SJSA1 (cell line): ENCODE measurements at regions not wholly inside any gene's neighbourhood (a gene's known extent, or its start where the extent isn't known, plus 50 kb on each side); places are given as distances from the start of the nearest gene placed in this dataset.

Experiments used
- DNase-seq, 2 experiments: peaks; one replicate each; pipeline ENCODE4 v3.0.0-alpha.2; 2015 to 2020; ENCODE audit warnings: low spot score in 2 of 2, low read depth in 1 of 2
- H3K27ac ChIP-seq: fragments of 250-450 bp; sonication (Bioruptor Pico); 2 replicates; pipeline ENCODE4 v1.5.1; 2020; ENCODE audit warnings: mild to moderate bottlenecking, moderate library complexity
- H3K27me3 ChIP-seq: fragments of 250-450 bp; sonication (Bioruptor Pico); replicated peaks from 2 replicates; pipeline ENCODE4 v1.5.1; 2020; ENCODE audit warnings: mild to moderate bottlenecking, moderate library complexity
- H3K36me3 ChIP-seq: fragments of 250-450 bp; sonication (Bioruptor Pico); 2 replicates; pipeline ENCODE4 v1.5.1; 2020; ENCODE audit warnings: mild to moderate bottlenecking
- H3K4me1 ChIP-seq: fragments of 250-450 bp; sonication (Bioruptor Pico); replicated peaks from 2 replicates; pipeline ENCODE4 v1.6.1; 2021; ENCODE audit warnings: mild to moderate bottlenecking
- H3K4me3 ChIP-seq: fragments of 250-450 bp; sonication (Bioruptor Pico); 2 replicates; pipeline ENCODE4 v1.5.1; 2020; ENCODE audit warnings: mild to moderate bottlenecking
- H3K9me3 ChIP-seq: fragments of 250-450 bp; sonication (Bioruptor Pico); replicated peaks from 2 replicates; pipeline ENCODE4 v1.5.1; 2020; ENCODE audit warnings: mild to moderate bottlenecking

- no peak overlapping the region for H3K4me3 ChIP-seq
- peak in 1 of 2 experiments; percentile 4 for DNase-seq
These were observed 370.1 kb downstream of the ZFHX3 start for GRCh38 chr16:72677662-72678447.

GRCh38 chr16:72673118-72673517 is 374.8 kb downstream of the ZFHX3 start:
- Histone ChIP-seq H3K27me3 (no peaks in the 10 kb centered on the region), H3K4me1 (no peaks in the 10 kb centered on the region), H3K9me3 (peaks cover 5% of the 10 kb centered on the region), H3K36me3 (no peaks in the 10 kb centered on the region), H3K27ac (no peak overlapping the region), H3K4me3 (no peak overlapping the region)
- DNase-seq, result peak in 1 of 2 experiments; percentile 5

More at GRCh38 chr16:72677662-72678447, 370.1 kb downstream of the ZFHX3 start:
- H3K4me1 ChIP-seq, result no peaks in the 10 kb centered on the region
- H3K9me3 ChIP-seq, result peaks cover 3% of the 10 kb centered on the region
- no peak overlapping the region for H3K27ac ChIP-seq
- H3K36me3 ChIP-seq, result no peaks in the 10 kb centered on the region
- no peaks in the 10 kb centered on the region for H3K27me3 ChIP-seq

- Histone ChIP-seq H3K4me1 (no peaks in the 10 kb centered on the region), H3K36me3 (no peaks in the 10 kb centered on the region), H3K27ac (no peak overlapping the region), H3K9me3 (no peaks in the 10 kb centered on the region), H3K4me3 (no peak overlapping the region), H3K27me3 (no peaks in the 10 kb centered on the region)
- no peak for DNase-seq
These were observed 381.7 kb downstream of the ZFHX3 start for GRCh38 chr16:72666267-72666666.

GRCh38 chr16:72665701-72666100 is 382.2 kb downstream of the ZFHX3 start:
- DNase-seq, result peak in 1 of 2 experiments; percentile 17
- Histone ChIP-seq H3K36me3 (no peaks in the 10 kb centered on the region), H3K27ac (peak overlapping the region; percentile 88), H3K27me3 (no peaks in the 10 kb centered on the region), H3K4me3 (peak overlapping the region; percentile 66), H3K4me1 (no peaks in the 10 kb centered on the region), H3K9me3 (no peaks in the 10 kb centered on the region)

- Histone ChIP-seq H3K27ac (peak overlapping the region; percentile 88), H3K4me1 (no peaks in the 10 kb centered on the region), H3K4me3 (peak overlapping the region; percentile 66), H3K9me3 (no peaks in the 10 kb centered on the region), H3K36me3 (no peaks in the 10 kb centered on the region), H3K27me3 (no peaks in the 10 kb centered on the region)
- DNase-seq, result peak; percentile 95 to 98
These were observed 383.2 kb downstream of the ZFHX3 start for GRCh38 chr16:72664509-72665408.

GRCh38 chr16:72664056-72664508 is 383.8 kb downstream of the ZFHX3 start:
- no peaks in the 10 kb centered on the region for H3K27me3 ChIP-seq
- no peaks in the 10 kb centered on the region for H3K4me1 ChIP-seq
- no peaks in the 10 kb centered on the region for H3K36me3 ChIP-seq
- H3K4me3 ChIP-seq, result peak overlapping the region; percentile 66
- peak overlapping the region; percentile 88 for H3K27ac ChIP-seq
- DNase-seq, result peak in 1 of 2 experiments; percentile 4
- no peaks in the 10 kb centered on the region for H3K9me3 ChIP-seq

GRCh38 chr16:72658888-72659717 is 388.8 kb downstream of the ZFHX3 start:
- DNase-seq, result no peak
- Histone ChIP-seq H3K27me3 (no peaks in the 10 kb centered on the region), H3K4me3 (no peak overlapping the region), H3K4me1 (no peaks in the 10 kb centered on the region), H3K9me3 (no peaks in the 10 kb centered on the region), H3K27ac (no peak overlapping the region), H3K36me3 (no peaks in the 10 kb centered on the region)

- no peaks in the 10 kb centered on the region for H3K27me3 ChIP-seq
- H3K4me1 ChIP-seq, result no peaks in the 10 kb centered on the region
- no peaks in the 10 kb centered on the region for H3K36me3 ChIP-seq
- no peak overlapping the region for H3K4me3 ChIP-seq
- H3K9me3 ChIP-seq, result no peaks in the 10 kb centered on the region
- no peak for DNase-seq
- no peak overlapping the region for H3K27ac ChIP-seq
These were observed 390.1 kb downstream of the ZFHX3 start for GRCh38 chr16:72657791-72658190.

GRCh38 chr16:72657164-72657563 is 390.8 kb downstream of the ZFHX3 start:
- no peaks in the 10 kb centered on the region for H3K36me3 ChIP-seq
- DNase-seq, result no peak
- H3K4me1 ChIP-seq, result no peaks in the 10 kb centered on the region
- H3K4me3 ChIP-seq, result no peak overlapping the region
- H3K9me3 ChIP-seq, result 0 out of 2 replicates have a peak, but pooled peaks cover 4% of the 10 kb centered on the region
- no peak overlapping the region for H3K27ac ChIP-seq
- no peaks in the 10 kb centered on the region for H3K27me3 ChIP-seq

- H3K4me3 ChIP-seq, result no peak overlapping the region
- 0 out of 2 replicates have a peak, but pooled peaks cover 4% of the 10 kb centered on the region for H3K9me3 ChIP-seq
- H3K27me3 ChIP-seq, result no peaks in the 10 kb centered on the region
- H3K27ac ChIP-seq, result no peak overlapping the region
- no peak for DNase-seq
- no peaks in the 10 kb centered on the region for H3K36me3 ChIP-seq
- no peaks in the 10 kb centered on the region for H3K4me1 ChIP-seq
These were observed 393.4 kb downstream of the ZFHX3 start for GRCh38 chr16:72654535-72654934.

- H3K27me3 ChIP-seq, result no peaks in the 10 kb centered on the region
- DNase-seq, result no peak
- no peaks in the 10 kb centered on the region for H3K36me3 ChIP-seq
- peaks cover 11% of the 10 kb centered on the region for H3K4me1 ChIP-seq
- 0 out of 2 replicates have a peak, but pooled peaks cover 4% of the 10 kb centered on the region for H3K9me3 ChIP-seq
- H3K27ac ChIP-seq, result no peak overlapping the region
- H3K4me3 ChIP-seq, result no peak overlapping the region
These were observed 398.5 kb downstream of the ZFHX3 start for GRCh38 chr16:72649254-72649944.

- H3K4me1 ChIP-seq, result peaks cover 11% of the 10 kb centered on the region
- H3K36me3 ChIP-seq, result no peaks in the 10 kb centered on the region
- H3K27ac ChIP-seq, result no peak overlapping the region
- no peaks in the 10 kb centered on the region for H3K9me3 ChIP-seq
- no peak overlapping the region for H3K4me3 ChIP-seq
- DNase-seq, result no peak
- H3K27me3 ChIP-seq, result no peaks in the 10 kb centered on the region
These were observed 401.3 kb downstream of the ZFHX3 start for GRCh38 chr16:72646615-72647014.

GRCh38 chr16:72645538-72645937 is 402.4 kb downstream of the ZFHX3 start:
- Histone ChIP-seq H3K4me1 (peaks cover 11% of the 10 kb centered on the region), H3K36me3 (no peaks in the 10 kb centered on the region), H3K4me3 (no peak overlapping the region), H3K27ac (no peak overlapping the region), H3K27me3 (no peaks in the 10 kb centered on the region), H3K9me3 (no peaks in the 10 kb centered on the region)
- DNase-seq, result peak in 1 of 2 experiments; percentile 64
